GM19395 (cell line): ENCODE measurements at regions not wholly inside any gene's neighbourhood (a gene's known extent, or its start where the extent isn't known, plus 50 kb on each side); places are given as distances from the start of the nearest gene placed in this dataset.

Experiments
- ATAC-seq: cut with Tn5 transposase; IDR thresholded peaks from one replicate; pipeline ENCODE4 v1.9.1; 2021; ENCODE audit warnings: mild to moderate bottlenecking, moderate library complexity; ENCODE audit not compliant: unreplicated experiment

DNA sequence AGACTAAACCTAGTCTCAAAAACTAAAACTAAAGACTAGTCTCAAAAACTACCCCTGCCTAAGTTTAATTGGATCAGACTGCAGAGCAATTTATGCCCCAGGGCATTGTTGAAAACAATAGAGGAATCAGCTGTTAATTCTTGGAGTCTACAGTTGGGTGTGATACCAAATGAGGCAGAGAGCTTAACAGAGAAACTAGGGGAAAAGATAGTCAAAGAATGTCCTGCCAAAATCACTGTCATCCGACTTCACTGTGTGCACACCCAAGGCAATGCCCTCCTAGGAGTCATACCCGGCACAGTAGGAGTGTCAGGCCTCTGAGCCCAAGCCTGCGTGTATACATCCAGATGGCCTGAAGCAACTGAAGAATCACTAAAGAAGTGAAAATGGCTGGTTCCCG, 90.5 kb upstream of the TOMM7 start:
- no peak for ATAC-seq

DNA sequence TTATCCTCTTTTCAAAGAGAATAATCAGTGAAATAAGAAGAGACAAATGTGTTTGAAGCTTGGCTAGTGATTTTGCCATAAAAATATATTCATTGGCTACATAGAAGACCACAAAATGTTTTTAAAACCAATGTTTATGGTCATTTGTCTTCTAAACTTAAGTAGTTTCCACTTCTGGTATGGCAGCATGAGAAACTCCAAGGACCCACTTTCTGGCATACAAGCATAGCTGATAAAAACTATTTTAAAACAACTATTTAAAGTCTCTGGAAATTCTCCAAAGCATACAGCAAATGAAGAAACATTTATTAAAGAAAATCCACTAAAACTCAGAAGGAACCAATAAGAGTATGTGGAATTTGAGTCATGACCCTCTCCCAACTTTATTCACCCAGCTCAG, 89.2 kb upstream of the TOMM7 start:
- ATAC-seq = no peak

GRCh38 chr7:22909917-22910316, 87.3 kb upstream of the TOMM7 start:
- no peak for ATAC-seq

- ATAC-seq = no peak
These were observed 85.2 kb upstream of the TOMM7 start for GRCh38 chr7:22907805-22908204.

GRCh38 chr7:22900784-22901183, 78.1 kb upstream of the TOMM7 start:
- no peak for ATAC-seq

DNA sequence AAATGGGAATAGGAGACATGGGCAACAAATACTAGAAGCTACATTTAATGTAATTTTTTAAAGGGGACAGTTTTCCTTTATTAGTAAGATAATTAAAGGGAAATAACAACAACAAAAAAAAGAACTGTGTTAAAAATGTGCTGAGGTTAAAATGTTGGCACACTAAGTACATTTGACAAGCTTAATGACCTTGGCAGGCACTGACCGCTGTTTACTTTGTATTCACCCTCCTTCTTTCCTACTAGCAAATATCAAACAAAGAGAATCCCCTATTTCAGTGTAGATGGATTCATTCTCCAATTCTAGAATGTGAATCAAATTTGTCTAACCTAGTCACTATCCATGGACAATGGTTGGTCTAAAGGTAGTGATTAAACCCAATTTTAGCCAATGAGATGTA, 77.5 kb upstream of the TOMM7 start:
- no peak for ATAC-seq

DNA sequence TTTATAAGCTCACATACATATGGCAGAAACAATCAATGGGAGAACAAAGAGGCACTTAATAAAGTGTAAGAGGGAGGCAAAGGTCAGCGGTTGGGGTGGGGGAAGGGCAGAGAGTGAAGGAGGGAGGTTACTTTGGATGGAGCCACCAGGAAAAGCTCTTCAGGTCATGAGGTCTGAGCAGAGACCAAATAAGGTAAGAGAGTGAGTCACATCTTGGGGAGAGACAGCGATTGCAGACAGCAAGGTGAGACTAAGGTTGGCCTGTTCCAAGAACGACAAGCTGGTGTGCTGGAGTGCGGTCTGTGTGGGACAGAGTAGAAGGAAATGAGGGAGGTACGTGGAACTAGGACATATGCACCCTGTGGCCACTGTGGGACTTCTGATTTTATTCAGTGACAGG, 74.3 kb upstream of the TOMM7 start:
- no peak for ATAC-seq

DNA sequence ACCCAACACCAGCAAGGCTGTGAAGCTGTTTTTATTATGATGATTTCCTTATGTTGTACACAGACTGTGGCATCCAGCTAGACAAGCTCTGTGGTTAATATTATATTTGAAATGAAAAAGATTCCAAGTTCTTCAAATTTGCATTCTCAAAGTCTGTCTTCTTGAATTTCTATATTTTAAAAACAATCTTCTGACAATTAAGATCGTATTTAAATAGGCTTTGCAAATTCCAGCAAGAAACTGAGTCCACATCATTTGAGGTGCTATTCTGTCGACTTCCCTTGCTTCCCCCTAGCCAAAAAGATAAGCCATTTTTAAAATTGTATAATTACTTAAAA, 73.1 kb upstream of the TOMM7 start:
- no peak for ATAC-seq

DNA sequence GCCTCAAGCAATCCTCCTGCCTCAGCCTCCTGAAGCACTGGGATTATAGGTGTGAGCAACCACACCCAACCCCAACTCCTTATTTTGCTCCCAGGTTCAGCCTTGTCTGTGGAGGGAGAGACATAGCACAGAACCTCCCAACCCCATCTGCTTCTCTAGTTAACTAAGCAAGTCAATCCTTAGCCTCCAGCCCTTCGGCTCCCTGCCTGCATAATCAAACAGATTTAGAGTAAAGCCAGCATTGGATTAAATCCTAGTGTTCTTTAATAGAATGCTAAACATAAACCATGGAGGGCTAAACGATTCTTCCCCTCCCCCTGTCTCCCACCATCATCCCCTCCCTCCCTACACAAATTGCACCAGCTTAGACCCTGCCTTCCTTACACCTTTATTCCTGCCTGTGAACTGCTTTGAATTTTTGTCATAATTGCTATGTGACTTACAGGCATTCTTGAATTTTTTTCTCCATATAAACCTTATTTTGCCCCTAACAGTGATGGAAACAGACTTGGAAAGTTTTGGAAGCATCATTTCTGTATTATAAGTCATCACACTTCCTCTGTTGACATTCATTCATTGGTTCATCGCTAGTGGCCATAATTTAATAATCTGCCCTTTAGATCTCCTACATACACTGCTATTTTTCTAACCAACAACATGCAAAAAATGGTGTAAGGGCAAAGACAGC, 72.6 kb upstream of the TOMM7 start:
- no peak for ATAC-seq

DNA sequence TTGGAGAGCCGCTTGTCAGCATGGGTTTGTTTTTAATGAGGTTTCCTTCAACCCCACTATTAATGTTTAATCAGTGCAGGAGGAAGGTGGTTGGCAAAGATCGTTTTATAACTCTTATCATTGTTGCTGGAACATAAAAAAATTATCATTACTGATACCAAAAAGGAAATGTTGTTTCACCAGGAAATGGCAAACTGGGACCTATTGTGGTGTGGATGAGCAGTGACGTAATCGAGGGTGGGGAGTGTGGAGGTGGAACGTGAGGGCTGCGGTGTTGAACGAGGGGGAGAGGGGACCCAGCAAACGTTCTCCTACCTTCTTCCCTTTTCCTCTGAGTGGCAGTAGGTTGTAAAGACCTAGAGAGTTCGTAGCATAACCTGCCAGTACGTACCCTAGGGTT, 71.9 kb upstream of the TOMM7 start:
- ATAC-seq = no peak

GRCh38 chr7:22890773-22891172, 68.1 kb upstream of the TOMM7 start:
- ATAC-seq = no peak

DNA sequence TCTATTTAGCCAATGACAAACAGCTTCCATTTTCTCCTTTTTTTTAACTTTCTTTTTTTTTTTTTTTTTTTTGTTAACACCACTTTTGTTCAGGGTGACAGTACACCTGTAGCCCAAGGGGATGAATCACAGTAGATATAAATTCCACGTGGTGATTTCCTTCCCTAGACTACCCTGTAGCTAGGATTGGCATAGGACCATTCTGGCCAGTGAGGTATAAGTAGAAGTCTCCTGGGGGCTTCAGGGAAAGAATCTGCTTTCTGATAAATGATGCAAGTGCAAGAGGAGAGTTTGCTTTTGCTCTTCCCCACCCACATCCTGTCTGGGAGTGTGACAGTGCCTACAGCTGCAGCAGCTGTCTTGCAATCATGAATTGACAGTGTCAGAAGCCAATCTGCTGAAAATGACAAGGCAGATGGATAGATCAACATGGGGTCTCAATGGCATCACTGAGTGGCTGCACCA, 63.2 kb upstream of the TOMM7 start:
- peak; percentile 89 for ATAC-seq

GRCh38 chr7:22884911-22885788, 62.5 kb upstream of the TOMM7 start:
- peak; percentile 60 for ATAC-seq

DNA sequence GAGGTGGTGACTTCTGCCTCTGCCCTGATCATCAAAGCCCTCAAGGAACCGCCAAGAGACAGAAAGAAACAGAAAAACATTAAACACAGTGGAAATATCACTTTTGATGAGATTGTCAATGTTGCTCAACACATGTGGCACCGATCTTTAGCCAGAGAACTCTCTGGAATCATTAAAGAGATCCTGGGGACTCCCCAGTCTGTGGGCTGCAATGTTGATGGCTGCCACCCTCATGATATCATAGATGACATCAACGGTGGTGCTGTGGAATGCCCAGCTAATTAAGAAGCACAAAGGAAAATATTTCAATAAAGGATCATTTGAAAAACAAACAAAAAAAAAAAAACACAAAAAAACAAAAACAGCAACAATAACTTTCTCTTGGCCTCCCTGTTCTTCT, 59.5 kb upstream of the TOMM7 start:
- no peak for ATAC-seq

GRCh38 chr7:22879709-22880306, 57.2 kb upstream of the TOMM7 start:
- no peak for ATAC-seq

DNA sequence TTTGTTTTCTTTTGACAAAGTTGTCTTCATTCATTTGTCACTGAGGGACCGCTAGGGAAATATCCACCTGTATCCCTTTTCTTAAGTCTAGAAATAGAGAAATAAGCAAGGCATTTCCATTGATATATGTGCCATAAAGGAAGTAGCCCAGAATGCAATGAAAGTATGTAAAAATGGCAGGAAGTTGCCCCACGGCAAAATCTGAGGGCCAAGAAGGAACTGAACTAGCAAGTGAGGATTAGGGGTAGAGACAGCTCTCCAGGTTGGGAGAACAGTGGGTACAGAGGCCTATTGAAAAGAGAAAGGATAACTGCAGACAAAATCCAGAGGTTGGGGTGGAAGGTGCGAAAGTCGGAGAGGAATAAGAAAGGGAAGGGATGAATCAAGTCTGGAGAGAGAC, 56.6 kb upstream of the TOMM7 start:
- ATAC-seq = no peak

DNA sequence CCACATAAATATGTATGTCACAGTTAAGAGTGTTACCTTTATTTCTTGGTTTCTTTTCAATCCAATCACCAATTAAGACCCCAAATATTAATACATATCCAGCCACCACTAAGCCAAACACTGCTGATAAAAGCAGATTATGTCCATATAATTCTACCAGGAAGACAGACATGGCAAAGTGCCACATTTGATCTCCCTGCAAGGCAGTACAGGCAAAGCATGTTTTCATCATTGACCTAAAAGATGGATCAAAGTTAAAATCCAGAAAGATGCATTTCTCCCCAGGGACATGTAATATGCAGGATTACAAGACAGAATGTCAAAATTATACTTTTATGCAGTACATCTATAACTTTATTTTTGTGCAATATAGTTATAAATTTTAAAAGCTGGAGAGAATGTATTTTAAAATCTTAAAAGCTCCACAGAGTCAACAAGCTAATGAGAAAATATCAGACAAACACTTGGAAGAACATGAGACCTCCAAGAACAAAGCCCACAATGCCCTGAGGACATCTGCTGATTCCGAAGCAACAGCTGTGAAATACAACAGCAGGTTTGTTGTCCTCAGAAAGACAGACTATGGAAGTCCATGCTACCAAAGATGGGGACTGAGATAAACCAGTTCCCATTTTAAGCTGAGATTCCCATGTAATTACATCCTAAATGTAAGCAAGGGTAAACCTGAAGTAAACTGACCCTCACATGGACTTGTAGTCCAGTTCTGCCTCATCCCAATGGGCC, 54.5 kb upstream of the TOMM7 start:
- ATAC-seq = no peak

GRCh38 chr7:22875470-22875869, 52.8 kb upstream of the TOMM7 start:
- no peak for ATAC-seq

DNA sequence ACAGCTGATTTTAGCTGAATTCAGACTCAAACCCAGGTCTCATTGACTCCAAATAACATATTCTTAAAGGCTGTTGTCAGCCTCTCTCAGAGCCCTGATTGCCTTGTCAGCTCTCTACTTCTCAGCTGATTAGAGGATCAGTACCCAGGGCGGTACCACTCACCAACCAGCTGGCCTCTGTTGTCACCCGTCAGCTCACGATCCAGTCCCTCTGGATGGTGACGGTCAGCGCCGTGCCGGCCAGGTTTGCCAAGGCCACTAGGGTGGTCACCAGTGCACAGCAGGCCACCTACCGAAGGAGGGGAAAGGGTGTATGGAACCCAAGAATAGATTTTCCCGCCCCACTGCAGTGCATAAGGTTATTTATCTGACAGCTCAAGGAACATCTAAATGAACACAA, 52.3 kb upstream of the TOMM7 start:
- no peak for ATAC-seq
